ENCODE measurements at regions not wholly inside any gene's neighbourhood (a gene's known extent, or its start where the extent isn't known, plus 50 kb on each side); places are given as distances from the start of the nearest gene placed in this dataset.
A peak's percentile ranks its signal among the peaks of the same experiment; 100 is the strongest.

GRCh38 chr3:144351773-144352365 is 380.2 kb downstream of the DIPK2A start:
- no peak for TF ChIP-seq TAF1 (IDR thresholded peaks at IDR 0.05; ENCODE audit: low read depth)
- no peak for TF ChIP-seq ZBTB7A (IDR thresholded peaks at IDR 0.05; ENCODE audit: low read depth)
- TF ChIP-seq CEBPB (IDR thresholded peaks at IDR 0.05) = no peak

GRCh38 chr3:144358191-144358590 is 386.6 kb downstream of the DIPK2A start:
- TF ChIP-seq EP300 (IDR thresholded peaks at IDR 0.05; ENCODE audit: borderline replicate concordance) = no peak
- no peak for TF ChIP-seq REST (IDR thresholded peaks at IDR 0.05; ENCODE audit: low read depth)
- no peak for TF ChIP-seq NFIC (IDR thresholded peaks at IDR 0.05)
- no peak for TF ChIP-seq USF1 (IDR thresholded peaks at IDR 0.05)
- no peak for TF ChIP-seq TCF12 (IDR thresholded peaks at IDR 0.05; ENCODE audit: low read depth)
- no peak for TF ChIP-seq CREB1 (IDR thresholded peaks at IDR 0.05; ENCODE audit: low read depth)
- no peak for TF ChIP-seq TAF1 (IDR thresholded peaks at IDR 0.05; ENCODE audit: low read depth)

- no peak for TF ChIP-seq EGR1 (IDR thresholded peaks at IDR 0.05)
- TF ChIP-seq FOXM1 (IDR thresholded peaks at IDR 0.05; ENCODE audit: borderline replicate concordance, low read depth) = no peak
- TF ChIP-seq TCF12 (IDR thresholded peaks at IDR 0.05; ENCODE audit: low read depth) = no peak
These were observed 389.4 kb downstream of the DIPK2A start for GRCh38 chr3:144361002-144361401.

- TF ChIP-seq TAF1 (IDR thresholded peaks at IDR 0.05; ENCODE audit: low read depth) = no peak
- no peak for TF ChIP-seq NFIC (IDR thresholded peaks at IDR 0.05)
- TF ChIP-seq USF1 (IDR thresholded peaks at IDR 0.05) = no peak
- no peak for TF ChIP-seq CEBPB (IDR thresholded peaks at IDR 0.05)
- TF ChIP-seq ZBTB7A (IDR thresholded peaks at IDR 0.05; ENCODE audit: low read depth) = no peak
- TF ChIP-seq EGR1 (IDR thresholded peaks at IDR 0.05) = no peak
These were observed 390.5 kb downstream of the DIPK2A start for GRCh38 chr3:144362126-144362525.

GRCh38 chr3:144363856-144364255 is 392.2 kb downstream of the DIPK2A start:
- TF ChIP-seq NFIC (IDR thresholded peaks at IDR 0.05) (no peak), CREB1 (IDR thresholded peaks at IDR 0.05; ENCODE audit: low read depth) (no peak)

GRCh38 chr3:144364737-144365136 is 393.1 kb downstream of the DIPK2A start:
- no peak for TF ChIP-seq EGR1 (IDR thresholded peaks at IDR 0.05)
- TF ChIP-seq TAF1 (IDR thresholded peaks at IDR 0.05; ENCODE audit: low read depth) = no peak
- TF ChIP-seq MAX (IDR thresholded peaks at IDR 0.05) = no peak
- no peak for TF ChIP-seq USF1 (IDR thresholded peaks at IDR 0.05)
- peak; percentile 71 for TF ChIP-seq TEAD4 (IDR thresholded peaks at IDR 0.05)
- no peak for TF ChIP-seq YY1 (IDR thresholded peaks at IDR 0.05; ENCODE audit: low read depth)

GRCh38 chr3:144369129-144369879 is 397.7 kb downstream of the DIPK2A start:
- TF ChIP-seq ZBTB7A (IDR thresholded peaks at IDR 0.05; ENCODE audit: low read depth) (no peak), TCF12 (IDR thresholded peaks at IDR 0.05; ENCODE audit: low read depth) (no peak), EP300 (IDR thresholded peaks at IDR 0.05; ENCODE audit: borderline replicate concordance) (no peak), MAX (IDR thresholded peaks at IDR 0.05) (no peak), CREB1 (IDR thresholded peaks at IDR 0.05; ENCODE audit: low read depth) (no peak)

GRCh38 chr3:144375088-144375487 is 403.5 kb downstream of the DIPK2A start:
- no peak for TF ChIP-seq EGR1 (IDR thresholded peaks at IDR 0.05)
- no peak for TF ChIP-seq REST (IDR thresholded peaks at IDR 0.05; ENCODE audit: low read depth)
- no peak for TF ChIP-seq ZBTB7A (IDR thresholded peaks at IDR 0.05; ENCODE audit: low read depth)
- TF ChIP-seq TEAD4 (IDR thresholded peaks at IDR 0.05) = no peak
- no peak for TF ChIP-seq FOXM1 (IDR thresholded peaks at IDR 0.05; ENCODE audit: borderline replicate concordance, low read depth)
- TF ChIP-seq CREB1 (IDR thresholded peaks at IDR 0.05; ENCODE audit: low read depth) = no peak
